Dedifferentiated amniotic fluid mesenchymal stem cell (primary cell): ENCODE measurements at regions not wholly inside any gene's neighbourhood (a gene's known extent, or its start where the extent isn't known, plus 50 kb on each side); places are given as distances from the start of the nearest gene placed in this dataset.
"Not testable (repeated sequence)": the region's sequence is repeated elsewhere in the genome, so short reads cannot be mapped to it uniquely, and the experiment has no call there.

ENCODE experiments used
- DNase-seq: peaks from one replicate; pipeline ENCODE4 v3.0.0-alpha.2; 2016; ENCODE audit errors: extremely low spot score

DNA sequence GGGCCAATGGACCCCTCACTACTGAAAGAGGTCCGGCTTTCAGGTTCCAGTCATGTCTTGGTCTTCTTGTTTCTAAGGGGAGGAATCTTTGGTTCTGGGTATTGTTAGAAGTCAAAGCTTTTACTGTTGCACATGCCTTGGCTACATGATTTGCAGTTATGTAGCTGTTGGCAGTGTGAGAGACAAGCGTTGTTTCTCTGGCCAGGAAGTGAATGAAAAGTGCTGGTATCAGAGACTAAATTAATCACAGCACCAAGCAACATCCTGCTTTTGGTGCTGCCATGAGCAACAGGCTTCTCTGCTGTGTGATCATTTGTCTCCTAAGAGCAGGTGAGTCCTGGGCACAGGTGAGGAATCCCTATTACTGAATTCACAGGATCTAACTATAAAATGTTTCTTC is 100.1 kb upstream of the PRSS3 start:
- no peak for DNase-seq

DNA sequence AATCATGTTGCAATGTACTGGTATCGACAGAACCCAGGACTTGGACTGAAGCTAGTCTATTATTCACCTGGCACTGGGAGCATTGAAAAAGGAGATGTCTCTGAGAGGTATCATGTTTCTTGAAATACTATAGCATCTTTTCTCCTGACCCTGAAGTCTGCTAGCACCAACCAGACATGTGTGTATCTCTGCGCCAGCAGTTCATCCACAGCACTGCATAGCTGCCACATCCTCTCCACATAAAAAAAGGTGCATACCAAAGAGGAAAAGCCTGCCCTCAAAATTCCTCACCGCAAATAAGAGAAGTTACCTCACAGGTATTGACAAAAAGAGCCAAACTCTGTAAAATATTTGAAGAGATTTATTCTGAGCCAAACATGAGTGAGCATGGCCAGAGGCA is 99.5 kb upstream of the PRSS3 start:
- no peak for DNase-seq

DNA sequence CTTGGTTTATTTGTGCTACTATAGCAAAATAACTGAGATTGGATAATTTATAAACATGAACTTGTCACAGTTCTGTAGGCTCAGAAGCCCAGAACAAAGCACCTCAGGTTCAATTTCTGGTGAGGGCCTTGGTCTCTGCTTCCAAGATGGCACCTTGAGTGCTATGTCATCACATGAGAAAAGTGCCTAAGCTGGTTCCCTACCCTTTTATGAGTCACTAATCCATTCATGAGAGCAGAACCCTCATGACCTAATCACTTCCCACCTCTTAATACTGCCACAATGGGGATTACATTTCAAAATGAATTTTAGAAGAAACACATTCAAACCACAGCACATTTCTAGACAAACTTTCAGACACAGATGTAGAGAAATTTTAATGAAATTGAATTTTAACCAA is 98.2 kb upstream of the PRSS3 start:
- no peak for DNase-seq

- DNase-seq: no peak
Measured at GRCh38 chr9:33698267-33698666, 97.1 kb upstream of the PRSS3 start.

- not testable (repeated sequence) for DNase-seq
Measured at GRCh38 chr9:33700940-33701339, 94.4 kb upstream of the PRSS3 start.

- DNase-seq: no peak
Measured at GRCh38 chr9:33703430-33704102, 91.8 kb upstream of the PRSS3 start.

DNA sequence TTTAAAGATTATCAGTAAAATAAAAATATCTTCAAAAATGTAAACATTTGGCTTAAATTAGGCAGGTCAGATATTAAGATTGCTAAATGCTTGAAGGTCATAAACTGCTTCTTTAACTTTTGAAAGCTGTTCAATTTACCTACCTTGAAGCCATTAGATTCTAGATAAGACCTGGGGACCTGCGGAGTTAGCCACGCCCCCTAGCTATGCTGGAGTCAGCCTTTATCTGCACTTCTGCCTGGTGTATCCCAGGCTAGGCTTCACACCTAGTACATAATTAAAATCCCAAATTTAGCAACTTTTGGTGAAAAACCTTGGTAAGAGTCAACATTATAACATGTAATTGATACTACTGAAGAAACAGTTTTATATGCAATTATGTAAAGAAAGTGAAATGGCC is 89.9 kb upstream of the PRSS3 start:
- not testable (repeated sequence) for DNase-seq

DNA sequence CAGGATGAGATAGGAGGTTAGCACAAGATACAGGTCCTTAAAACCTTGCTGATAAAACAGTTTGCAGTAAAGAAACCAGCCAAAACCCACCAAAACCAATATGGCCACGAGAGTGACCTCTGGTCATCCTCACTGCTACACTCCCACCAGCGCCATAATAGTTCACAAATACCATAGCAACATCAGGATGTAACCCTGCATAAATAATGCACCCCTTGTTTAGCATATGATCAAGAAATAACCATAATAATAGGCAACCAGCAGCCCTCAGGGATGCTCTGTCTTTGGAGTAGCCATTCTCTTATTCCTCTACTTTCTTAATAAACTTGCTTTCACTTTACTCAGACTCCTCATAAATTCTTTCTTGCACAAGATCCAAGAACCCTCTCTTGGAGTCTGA is 86.9 kb upstream of the PRSS3 start:
- no peak for DNase-seq

GRCh38 chr9:33709269-33709668 is 86.1 kb upstream of the PRSS3 start:
- DNase-seq: no peak

DNA sequence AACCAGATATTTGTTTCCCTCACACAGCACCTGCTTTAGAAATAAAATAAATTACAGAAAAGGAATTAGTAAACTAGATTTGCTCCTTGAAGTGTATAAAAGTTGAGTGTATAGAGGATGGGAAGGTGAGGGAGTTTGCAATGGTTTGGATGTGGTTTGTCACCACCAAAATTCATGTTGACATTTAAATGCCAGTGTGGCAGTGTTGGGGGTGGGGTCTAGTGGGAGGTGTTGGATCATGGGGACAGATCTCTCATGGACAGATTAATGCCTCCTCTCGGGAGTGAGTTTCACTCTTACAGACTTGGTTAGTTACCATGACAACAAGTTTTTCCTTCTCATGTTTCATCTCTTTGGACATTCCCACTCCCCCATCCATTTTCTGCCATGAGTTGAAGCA is 83.9 kb upstream of the PRSS3 start:
- DNase-seq: not testable (repeated sequence)

DNA sequence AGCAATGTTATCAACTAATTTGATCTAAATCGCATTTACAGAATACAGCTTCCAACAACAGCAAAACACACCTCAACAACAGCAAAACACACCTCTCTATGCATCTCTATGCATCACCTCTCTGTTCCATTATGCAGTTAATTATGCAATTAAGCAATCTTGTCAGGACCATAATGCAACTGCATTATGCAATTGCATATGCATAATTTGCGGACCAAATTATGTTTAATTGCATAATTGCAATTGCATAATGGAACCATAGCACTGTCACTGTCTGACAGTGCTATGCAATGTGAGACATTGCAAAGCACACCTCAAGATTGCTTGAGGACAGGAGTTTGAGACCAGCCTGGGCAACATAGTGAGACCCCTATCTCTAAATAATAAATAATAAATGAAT is 80.4 kb upstream of the PRSS3 start:
- DNase-seq: no peak

DNA sequence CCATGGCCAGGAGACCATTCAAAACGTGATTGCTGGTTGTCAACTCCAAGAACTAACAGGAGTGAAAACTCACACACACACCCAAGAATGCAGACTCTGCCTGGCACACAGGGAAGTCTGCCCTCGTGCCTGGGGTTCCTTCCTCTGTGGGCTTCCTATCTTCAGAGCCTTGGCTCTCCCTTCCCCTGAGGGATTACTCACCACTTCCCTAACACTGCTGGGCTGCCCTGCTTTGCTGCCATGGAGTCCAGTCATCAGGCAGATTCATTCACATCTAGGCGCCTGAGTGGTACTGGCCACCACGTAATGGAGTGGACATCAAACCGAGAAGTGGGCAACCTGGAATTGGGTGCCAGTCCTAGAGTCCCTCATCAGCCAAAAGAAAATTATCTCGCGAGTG is 76.4 kb upstream of the PRSS3 start:
- DNase-seq: no peak

DNA sequence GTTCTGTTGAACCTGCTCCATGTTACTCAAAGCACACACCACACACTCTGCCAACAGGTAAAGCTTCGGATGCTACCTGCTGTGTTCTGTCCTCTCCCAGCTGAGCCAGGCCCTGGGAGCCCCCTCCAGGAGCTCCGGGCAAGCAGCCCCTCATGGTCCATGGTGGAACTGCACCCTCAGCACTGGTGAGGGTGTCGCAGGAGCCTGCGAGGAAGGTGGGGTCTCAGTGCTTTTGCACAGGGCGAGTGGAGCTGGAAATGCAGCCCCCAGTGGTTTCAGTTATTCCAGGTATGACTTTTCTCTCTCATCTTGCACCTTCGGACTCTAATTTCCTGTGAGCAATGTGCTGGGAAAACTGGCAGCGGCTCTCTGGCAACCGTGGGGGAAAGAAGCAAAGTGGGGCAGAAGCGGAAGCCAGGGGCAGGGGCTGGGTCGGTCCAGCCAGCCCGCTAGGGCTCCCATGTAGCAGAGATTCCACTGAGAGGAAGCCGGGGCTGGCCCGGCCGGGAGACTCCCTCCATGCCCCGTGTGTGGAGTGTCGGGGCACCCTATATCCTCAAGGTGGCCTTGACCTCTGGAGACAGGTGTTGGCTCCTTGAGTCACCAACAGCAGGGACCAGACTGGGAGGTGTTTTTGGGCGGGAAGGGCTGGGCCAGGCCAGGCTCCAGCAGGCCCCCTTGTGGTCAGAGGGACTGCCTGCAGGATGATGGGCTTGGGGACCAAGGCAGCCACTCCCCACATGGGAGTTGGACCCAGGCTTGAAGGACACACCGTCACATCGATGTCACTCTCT is 75.6 kb upstream of the PRSS3 start:
- no peak for DNase-seq

DNA sequence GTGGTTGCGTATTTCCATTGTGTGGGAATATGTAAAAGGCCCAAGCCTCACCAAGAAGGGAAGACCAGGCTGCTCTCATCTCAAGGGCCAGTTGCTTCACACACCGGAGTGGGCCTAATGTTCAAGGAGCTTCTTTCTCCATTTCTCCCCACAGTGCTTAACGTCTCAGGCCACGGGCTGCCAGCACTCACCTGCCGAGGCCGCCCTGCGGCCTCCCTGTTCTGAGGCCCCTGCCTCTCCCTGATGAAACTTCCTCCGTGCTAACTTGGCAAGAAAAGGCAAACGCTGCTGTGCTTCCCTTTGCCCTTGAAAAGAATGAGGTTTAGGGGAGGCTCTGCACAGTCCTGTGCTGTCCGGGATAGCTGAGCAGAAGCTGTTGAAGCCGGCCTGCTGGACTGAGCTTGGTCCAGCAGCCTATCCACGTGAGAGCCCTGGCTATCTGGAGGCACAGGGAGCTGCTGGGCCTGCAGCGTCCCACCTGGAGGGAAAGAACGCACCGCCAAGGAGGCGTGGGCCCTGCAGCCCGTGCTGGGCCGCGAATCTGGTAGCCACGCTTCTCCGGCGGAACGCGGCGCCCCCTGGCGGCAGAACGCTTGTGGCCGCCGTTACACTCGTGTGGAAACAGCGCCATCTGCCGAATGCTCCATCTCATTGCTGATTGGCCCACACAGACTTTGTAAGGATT is 73.5 kb upstream of the PRSS3 start:
- peak; percentile 67 for DNase-seq

DNA sequence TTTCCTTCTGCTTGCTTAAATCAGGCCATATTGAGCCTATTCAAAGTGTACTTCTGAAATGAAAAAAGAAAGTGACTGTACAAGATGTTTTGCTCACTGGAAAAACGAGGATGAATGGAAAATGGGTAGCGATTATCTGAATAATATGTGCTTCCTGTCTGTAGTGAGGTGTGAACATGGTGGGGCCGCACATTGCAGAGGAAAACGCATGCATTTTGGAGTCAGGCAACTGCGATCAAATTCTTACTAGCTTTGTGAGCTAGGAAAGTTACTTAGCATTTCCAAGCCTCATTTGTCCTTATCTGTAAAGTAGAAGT is 73.0 kb upstream of the PRSS3 start:
- DNase-seq: no peak

GRCh38 chr9:33728613-33729012 is 66.7 kb upstream of the PRSS3 start:
- no peak for DNase-seq

GRCh38 chr9:33731142-33731541 is 64.2 kb upstream of the PRSS3 start:
- DNase-seq: no peak

DNA sequence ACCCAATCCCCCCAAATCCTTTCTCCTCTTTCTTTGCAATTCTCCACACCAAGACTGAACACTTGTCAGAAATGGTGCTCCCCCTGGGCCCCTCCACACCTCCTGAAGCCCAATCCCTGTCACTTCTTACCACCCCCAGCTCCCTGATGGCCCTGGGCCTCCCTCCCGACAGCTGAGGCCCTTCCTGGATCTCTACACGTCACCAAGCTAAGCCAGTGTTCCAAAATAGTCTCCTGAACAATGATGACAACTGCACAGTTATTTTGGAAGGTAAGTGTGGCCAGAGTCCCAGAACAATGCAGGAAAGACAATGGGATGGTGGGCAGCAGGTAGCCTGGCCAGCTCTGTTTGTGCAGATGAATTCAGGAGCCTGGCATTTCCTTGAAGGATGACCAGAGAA is 63.7 kb upstream of the PRSS3 start:
- no peak for DNase-seq

DNA sequence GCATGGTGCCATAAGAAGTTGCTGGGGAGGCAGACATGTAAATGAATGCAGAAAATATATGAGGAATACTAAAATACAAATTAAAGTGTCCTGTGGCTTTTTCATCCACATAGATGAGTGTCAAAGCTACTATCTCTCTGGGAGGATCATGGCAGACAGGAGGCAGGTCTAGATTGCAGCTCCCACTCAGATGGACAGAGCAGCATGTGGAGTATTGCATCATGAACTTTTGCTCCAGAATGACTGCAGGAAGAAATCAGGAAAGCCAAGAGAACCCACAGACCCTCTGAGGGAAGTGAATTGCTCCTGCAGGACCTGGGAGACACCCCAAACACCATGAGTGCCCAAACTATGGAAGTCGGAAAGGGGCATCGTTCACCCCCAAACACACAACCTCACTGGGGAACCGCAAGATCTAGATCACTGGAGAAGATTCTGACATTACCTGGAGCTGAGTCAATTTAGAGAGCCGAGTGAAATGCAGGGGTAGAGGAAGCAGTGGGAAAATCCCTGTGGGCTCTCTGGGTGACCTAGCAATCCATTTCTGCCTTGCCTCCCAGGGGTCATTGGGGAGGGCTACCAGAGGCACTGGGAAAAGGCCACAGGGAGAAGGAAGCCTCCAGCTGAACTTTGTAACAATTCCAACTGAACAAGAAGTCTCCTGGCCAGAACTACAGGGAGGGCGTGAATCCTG is 61.0 kb upstream of the PRSS3 start:
- not testable (repeated sequence) for DNase-seq

- DNase-seq: not testable (repeated sequence)
Measured at GRCh38 chr9:33734941-33735835, 60.2 kb upstream of the PRSS3 start.

GRCh38 chr9:33737811-33738606 is 57.4 kb upstream of the PRSS3 start:
- peak; percentile 51 for DNase-seq
